ENCODE measurements at regions not wholly inside any gene's neighbourhood (a gene's known extent, or its start where the extent isn't known, plus 50 kb on each side); places are given as distances from the start of the nearest gene placed in this dataset.

- ChIA-PET CTCF (ENCODE audit: low intra/inter-chr PET ratio, low total read pairs) (no interaction called here), POLR2A (no interaction called here)
- Histone ChIP-seq H3K9ac (ENCODE audit: insufficient read depth, low read depth, low read length) (no peak overlapping the region), H3K79me2 (ENCODE audit: insufficient read depth, low read length) (no peaks in the 10 kb centered on the region), H3K36me3 (replicated peaks in 1 of 2; ENCODE audit: control insufficient read depth in 1 of 2, insufficient read depth in 2 of 2, low read length in 2 of 2) (no peaks in the 10 kb centered on the region), H4K20me1 (ENCODE audit: insufficient read depth, low read length) (no peaks in the 10 kb centered on the region), H3K9me3 (ENCODE audit: low read length) (no peaks in the 10 kb centered on the region), H3K4me3 (replicated peaks in 1 of 3; ENCODE audit: insufficient read depth in 1 of 3, low read depth in 2 of 3, low read length in 3 of 3) (no peak overlapping the region), H3K4me2 (ENCODE audit: low read depth, low read length) (no peak overlapping the region), H2AFZ (ENCODE audit: low read length) (no peak overlapping the region), H3K27ac (ENCODE audit: extremely low read length, insufficient read depth, low read length) (no peak overlapping the region), H3K27me3 (ENCODE audit: control insufficient read depth in 1 of 2, insufficient read depth in 2 of 2, low read length in 2 of 2) (peaks cover 3 to 42% of the 10 kb centered on the region in 2 experiments; a peak in 3 of 5 replicates), H3K4me1 (ENCODE audit: insufficient read depth, low read length) (no peaks in the 10 kb centered on the region)
- TF ChIP-seq ZNF329 (CRISPR knock-in tag; IDR thresholded peaks at IDR 0.05; ENCODE audit: low read depth), result no peak
- BruUV-seq (replicated peaks), result no TSS peak
- WGBS (ENCODE audit: low lambda C conversion rate), result 4% methylated on average over 2 of the region's 2 CpGs
- DNase-seq (ENCODE audit: low spot score), result no peak
- FAIRE-seq, result no peak
- ATAC-seq, result no peak
- intact Hi-C loops (cut with micrococcal nuclease; ENCODE audit: unreplicated experiment) (no loop called here), in situ Hi-C loops (cut with HindIII; ENCODE audit: extremely low pct_ligation_motif_present, low pct_unique_long_range_greater_than_20kb) (no loop called here)
These were observed 257.5 kb upstream of the FAT1 start for GRCh38 chr4:186981161-186981560.

- Histone ChIP-seq H3K27ac (ENCODE audit: extremely low read length, insufficient read depth, low read length) (no peak overlapping the region), H3K79me2 (ENCODE audit: insufficient read depth, low read length) (no peaks in the 10 kb centered on the region), H3K9ac (ENCODE audit: insufficient read depth, low read depth, low read length) (no peak overlapping the region), H3K36me3 (replicated peaks in 1 of 2; ENCODE audit: control insufficient read depth in 1 of 2, insufficient read depth in 2 of 2, low read length in 2 of 2) (no peaks in the 10 kb centered on the region), H3K9me3 (ENCODE audit: low read length) (no peaks in the 10 kb centered on the region), H3K4me1 (ENCODE audit: insufficient read depth, low read length) (0 out of 2 replicates have a peak, but pooled peaks cover 4% of the 10 kb centered on the region), H2AFZ (ENCODE audit: low read length) (no peak overlapping the region), H3K4me3 (replicated peaks in 1 of 3; ENCODE audit: insufficient read depth in 1 of 3, low read depth in 2 of 3, low read length in 3 of 3) (no peak overlapping the region), H3K27me3 (ENCODE audit: control insufficient read depth in 1 of 2, insufficient read depth in 2 of 2, low read length in 2 of 2) (peaks cover 3 to 41% of the 10 kb centered on the region in 2 experiments; a peak in 3 of 5 replicates), H4K20me1 (ENCODE audit: insufficient read depth, low read length) (no peaks in the 10 kb centered on the region), H3K4me2 (ENCODE audit: low read depth, low read length) (no peak overlapping the region)
- 15% methylated on average over 7 of the region's 7 CpGs for WGBS (ENCODE audit: low lambda C conversion rate)
- FAIRE-seq (no peak), ATAC-seq (no peak), DNase-seq (ENCODE audit: low spot score) (no peak)
- intact Hi-C loops (cut with micrococcal nuclease; ENCODE audit: unreplicated experiment) (no loop called here), in situ Hi-C loops (cut with HindIII; ENCODE audit: extremely low pct_ligation_motif_present, low pct_unique_long_range_greater_than_20kb) (no loop called here)
- no peak for TF ChIP-seq ZBTB1 (CRISPR knock-in tag; IDR thresholded peaks at IDR 0.05; ENCODE audit: borderline replicate concordance)
- TF ChIP-seq GZF1 (CRISPR knock-in tag; IDR thresholded peaks at IDR 0.05), result no peak
- TF ChIP-seq LRRFIP1 (CRISPR knock-in tag; conservative IDR thresholded peaks at IDR 0.05), result no peak
- CTCF ChIA-PET (ENCODE audit: low intra/inter-chr PET ratio, low total read pairs), result no interaction called here
- POLR2A ChIA-PET, result no interaction called here
- BruUV-seq (replicated peaks), result no TSS peak
These were observed 258.5 kb upstream of the FAT1 start for GRCh38 chr4:186982160-186982559.
